ENCODE measurements at regions not wholly inside any gene's neighbourhood (a gene's known extent, or its start where the extent isn't known, plus 50 kb on each side); places are given as distances from the start of the nearest gene placed in this dataset.

GRCh38 chr14:100638211-100638855 is 51.1 kb upstream of the BEGAIN start:
- Histone ChIP-seq H3K4me3 (ENCODE audit: low read length in 2 of 2) (no peak overlapping the region), H3K79me1 (ENCODE audit: low read depth, low read length) (no peaks in the 10 kb centered on the region), H3K14ac (ENCODE audit: low read length) (peak overlapping the region; percentile 59), H2BK12ac (ENCODE audit: low read length) (peak overlapping the region; percentile 66), H3K4ac (ENCODE audit: low read length) (peak overlapping the region; percentile 4), H4K91ac (ENCODE audit: low read depth, low read length, poor library complexity) (no peak overlapping the region), H2AK5ac (ENCODE audit: low read depth, low read length) (peak overlapping the region; percentile 89), H3K27ac (replicated peaks; ENCODE audit: low read length) (no peak overlapping the region), H3K18ac (ENCODE audit: low read length) (peak overlapping the region; percentile 63), H2BK120ac (ENCODE audit: low read depth, low read length) (no peak overlapping the region), H4K8ac (ENCODE audit: low read depth, low read length) (no peak overlapping the region), H2BK15ac (ENCODE audit: low read length) (peak overlapping the region; percentile 70), H2AFZ (ENCODE audit: low read length) (no peak overlapping the region), H3K23ac (ENCODE audit: low read depth, low read length, poor library complexity) (no peak overlapping the region), H3K9me3 (replicated peaks in 1 of 2; ENCODE audit: control insufficient read depth in 2 of 2, insufficient read depth in 1 of 2, low read depth in 1 of 2, low read length in 2 of 2) (no peaks in the 10 kb centered on the region), H3K9ac (ENCODE audit: low read depth, low read length, poor library complexity) (peak overlapping the region; percentile 1), H2BK5ac (ENCODE audit: low read length) (peak overlapping the region; percentile 70), H3K4me2 (ENCODE audit: insufficient read depth, low read length, poor library complexity, severe bottlenecking) (no peak overlapping the region), H3K36me3 (replicated peaks in 1 of 2; ENCODE audit: control insufficient read depth in 2 of 2, insufficient read depth in 2 of 2, low read length in 2 of 2) (no peaks in the 10 kb centered on the region), H3K4me1 (ENCODE audit: control insufficient read depth in 2 of 2, insufficient read depth in 1 of 2, low read depth in 1 of 2, low read length in 2 of 2) (peaks cover 2 to 4% of the 10 kb centered on the region in 2 donors), H3K27me3 (ENCODE audit: control insufficient read depth in 3 of 3, insufficient read depth in 3 of 3, low read depth in 1 of 3, low read length in 3 of 3) (peaks cover 0 to 31% (median 0%) of the 10 kb centered on the region in 3 experiments)
- DNase-seq (ENCODE audit: low spot score) = no peak
- WGBS, 2 donors (ENCODE audit: extremely low coverage in 2 of 2, insufficient read length in 2 of 2, insufficient replicate concordance in 1 of 2) = no CpG with 5 or more reads among the region's 14 CpGs

GRCh38 chr14:100639280-100639679 is 52.1 kb upstream of the BEGAIN start:
- Histone ChIP-seq H4K8ac (ENCODE audit: low read depth, low read length) (no peak overlapping the region), H2AFZ (ENCODE audit: low read length) (no peak overlapping the region), H3K4me1 (ENCODE audit: control insufficient read depth in 2 of 2, insufficient read depth in 1 of 2, low read depth in 1 of 2, low read length in 2 of 2) (peaks cover 2 to 4% of the 10 kb centered on the region in 2 donors), H3K4me3 (ENCODE audit: low read length in 2 of 2) (no peak overlapping the region), H3K4me2 (ENCODE audit: insufficient read depth, low read length, poor library complexity, severe bottlenecking) (no peak overlapping the region), H2AK5ac (ENCODE audit: low read depth, low read length) (peak overlapping the region; percentile 89), H3K36me3 (replicated peaks in 1 of 2; ENCODE audit: control insufficient read depth in 2 of 2, insufficient read depth in 2 of 2, low read length in 2 of 2) (no peaks in the 10 kb centered on the region), H3K14ac (ENCODE audit: low read length) (peak overlapping the region; percentile 59), H3K23ac (ENCODE audit: low read depth, low read length, poor library complexity) (no peak overlapping the region), H3K9ac (ENCODE audit: low read depth, low read length, poor library complexity) (no peak overlapping the region), H3K79me1 (ENCODE audit: low read depth, low read length) (no peaks in the 10 kb centered on the region), H3K9me3 (replicated peaks in 1 of 2; ENCODE audit: control insufficient read depth in 2 of 2, insufficient read depth in 1 of 2, low read depth in 1 of 2, low read length in 2 of 2) (no peaks in the 10 kb centered on the region), H2BK120ac (ENCODE audit: low read depth, low read length) (no peak overlapping the region), H3K27ac (replicated peaks; ENCODE audit: low read length) (no peak overlapping the region), H2BK15ac (ENCODE audit: low read length) (no peak overlapping the region), H4K91ac (ENCODE audit: low read depth, low read length, poor library complexity) (no peak overlapping the region), H2BK5ac (ENCODE audit: low read length) (no peak overlapping the region), H3K4ac (ENCODE audit: low read length) (no peak overlapping the region), H2BK12ac (ENCODE audit: low read length) (peak overlapping the region; percentile 2), H3K27me3 (ENCODE audit: control insufficient read depth in 3 of 3, insufficient read depth in 3 of 3, low read depth in 1 of 3, low read length in 3 of 3) (peaks cover 0 to 29% (median 0%) of the 10 kb centered on the region in 3 experiments), H3K18ac (ENCODE audit: low read length) (no peak overlapping the region)
- no CpG with 5 or more reads among the region's 6 CpGs for WGBS, 2 donors (ENCODE audit: extremely low coverage in 2 of 2, insufficient read length in 2 of 2, insufficient replicate concordance in 1 of 2)
- DNase-seq (ENCODE audit: low spot score) = no peak

GRCh38 chr14:100640471-100641273 is 53.5 kb upstream of the BEGAIN start:
- H3K4me2 ChIP-seq (ENCODE audit: insufficient read depth, low read length, poor library complexity, severe bottlenecking) = no peak overlapping the region
- no peak overlapping the region for H4K8ac ChIP-seq (ENCODE audit: low read depth, low read length)
- no peak overlapping the region for H4K91ac ChIP-seq (ENCODE audit: low read depth, low read length, poor library complexity)
- no peak overlapping the region for H3K9ac ChIP-seq (ENCODE audit: low read depth, low read length, poor library complexity)
- no peak overlapping the region for H2BK15ac ChIP-seq (ENCODE audit: low read length)
- no peak overlapping the region for H2BK12ac ChIP-seq (ENCODE audit: low read length)
- H3K4me1 ChIP-seq (ENCODE audit: control insufficient read depth in 2 of 2, insufficient read depth in 1 of 2, low read depth in 1 of 2, low read length in 2 of 2) = peaks cover 2 to 9% of the 10 kb centered on the region in 2 donors
- H3K4me3 ChIP-seq (ENCODE audit: low read length in 2 of 2) = no peak overlapping the region
- H3K4ac ChIP-seq (ENCODE audit: low read length) = no peak overlapping the region
- H2AFZ ChIP-seq (ENCODE audit: low read length) = no peak overlapping the region
- WGBS, 2 donors (ENCODE audit: extremely low coverage in 2 of 2, insufficient read length in 2 of 2, insufficient replicate concordance in 1 of 2) = no CpG with 5 or more reads among the region's 20 CpGs
- H3K14ac ChIP-seq (ENCODE audit: low read length) = no peak overlapping the region
- H3K9me3 ChIP-seq (replicated peaks in 1 of 2; ENCODE audit: control insufficient read depth in 2 of 2, insufficient read depth in 1 of 2, low read depth in 1 of 2, low read length in 2 of 2) = no peaks in the 10 kb centered on the region
- no peaks in the 10 kb centered on the region for H3K79me1 ChIP-seq (ENCODE audit: low read depth, low read length)
- H3K18ac ChIP-seq (ENCODE audit: low read length) = peak overlapping the region; percentile 12
- no peaks in the 10 kb centered on the region for H3K36me3 ChIP-seq (replicated peaks in 1 of 2; ENCODE audit: control insufficient read depth in 2 of 2, insufficient read depth in 2 of 2, low read length in 2 of 2)
- no peak overlapping the region for H2BK5ac ChIP-seq (ENCODE audit: low read length)
- H3K27ac ChIP-seq (replicated peaks; ENCODE audit: low read length) = no peak overlapping the region
- H2AK5ac ChIP-seq (ENCODE audit: low read depth, low read length) = no peak overlapping the region
- no peak for DNase-seq (ENCODE audit: low spot score)
- no peak overlapping the region for H2BK120ac ChIP-seq (ENCODE audit: low read depth, low read length)
- peaks cover 0 to 22% (median 0%) of the 10 kb centered on the region in 3 experiments for H3K27me3 ChIP-seq (ENCODE audit: control insufficient read depth in 3 of 3, insufficient read depth in 3 of 3, low read depth in 1 of 3, low read length in 3 of 3)
- no peak overlapping the region for H3K23ac ChIP-seq (ENCODE audit: low read depth, low read length, poor library complexity)

GRCh38 chr14:100641274-100641860 is 54.1 kb upstream of the BEGAIN start:
- H2BK5ac ChIP-seq (ENCODE audit: low read length) = no peak overlapping the region
- no peak overlapping the region for H4K91ac ChIP-seq (ENCODE audit: low read depth, low read length, poor library complexity)
- peaks cover 0 to 6% of the 10 kb centered on the region in 2 donors for H3K4me1 ChIP-seq (ENCODE audit: control insufficient read depth in 2 of 2, insufficient read depth in 1 of 2, low read depth in 1 of 2, low read length in 2 of 2)
- no CpG with 5 or more reads among the region's 8 CpGs for WGBS, 2 donors (ENCODE audit: extremely low coverage in 2 of 2, insufficient read length in 2 of 2, insufficient replicate concordance in 1 of 2)
- peak overlapping the region; percentile 75 for H2BK15ac ChIP-seq (ENCODE audit: low read length)
- no peak overlapping the region for H3K23ac ChIP-seq (ENCODE audit: low read depth, low read length, poor library complexity)
- H3K4me3 ChIP-seq (ENCODE audit: low read length in 2 of 2) = no peak overlapping the region
- no peak overlapping the region for H3K14ac ChIP-seq (ENCODE audit: low read length)
- no peak overlapping the region for H3K27ac ChIP-seq (replicated peaks; ENCODE audit: low read length)
- peak overlapping the region; percentile 39 for H2BK120ac ChIP-seq (ENCODE audit: low read depth, low read length)
- H2AFZ ChIP-seq (ENCODE audit: low read length) = no peak overlapping the region
- no peak overlapping the region for H3K4me2 ChIP-seq (ENCODE audit: insufficient read depth, low read length, poor library complexity, severe bottlenecking)
- H3K36me3 ChIP-seq (replicated peaks in 1 of 2; ENCODE audit: control insufficient read depth in 2 of 2, insufficient read depth in 2 of 2, low read length in 2 of 2) = no peaks in the 10 kb centered on the region
- peak overlapping the region; percentile 8 for H3K4ac ChIP-seq (ENCODE audit: low read length)
- peak overlapping the region; percentile 50 for H3K18ac ChIP-seq (ENCODE audit: low read length)
- H2BK12ac ChIP-seq (ENCODE audit: low read length) = peak overlapping the region; percentile 75
- H2AK5ac ChIP-seq (ENCODE audit: low read depth, low read length) = peak overlapping the region; percentile 85
- no peak overlapping the region for H3K9ac ChIP-seq (ENCODE audit: low read depth, low read length, poor library complexity)
- peaks cover 0 to 3% of the 10 kb centered on the region in 2 donors for H3K9me3 ChIP-seq (replicated peaks in 1 of 2; ENCODE audit: control insufficient read depth in 2 of 2, insufficient read depth in 1 of 2, low read depth in 1 of 2, low read length in 2 of 2)
- H3K27me3 ChIP-seq (ENCODE audit: control insufficient read depth in 3 of 3, insufficient read depth in 3 of 3, low read depth in 1 of 3, low read length in 3 of 3) = peaks cover 0 to 22% (median 0%) of the 10 kb centered on the region in 3 experiments
- H4K8ac ChIP-seq (ENCODE audit: low read depth, low read length) = no peak overlapping the region
- no peaks in the 10 kb centered on the region for H3K79me1 ChIP-seq (ENCODE audit: low read depth, low read length)
- DNase-seq (ENCODE audit: low spot score) = no peak

Data from neuronal stem cell (in vitro differentiated cells).